Coronary artery (tissue), 2 donors: ENCODE measurements at regions not wholly inside any gene's neighbourhood (a gene's known extent, or its start where the extent isn't known, plus 50 kb on each side); places are given as distances from the start of the nearest gene placed in this dataset.
"Not testable (repeated sequence)": the region's sequence is repeated elsewhere in the genome, so short reads cannot be mapped to it uniquely, and the experiment has no call there.

Source experiments
- DNase-seq: peaks from one replicate; pipeline ENCODE4 v3.0.0-alpha.2; 2017; ENCODE audit warnings: low spot score
- H3K27ac ChIP-seq, 2 donors: fragments of 200-600 bp; sonication (generic); one replicate each; pipeline ENCODE4 v1.5.1; 2016 to 2019
- H3K4me3 ChIP-seq: fragments of 200-600 bp; sonication (generic); 2 replicates; pipeline ENCODE4 v1.5.1; 2016; ENCODE audit warnings: mild to moderate bottlenecking, moderate library complexity
- CTCF ChIP-seq: fragments of 200-600 bp; sonication (generic); IDR thresholded peaks from one replicate; pipeline ENCODE4 v1.5.1; 2019; ENCODE audit warnings: antibody characterized with exemption

- no peak for DNase-seq
- TF ChIP-seq CTCF, result no peak
- H3K27ac ChIP-seq, result no peak overlapping the region
Measured at GRCh38 chr5:60056191-60056590, 162.7 kb upstream of the PDE4D start.

GRCh38 chr5:60055168-60055567 lies 161.6 kb upstream of the PDE4D start:
- Histone ChIP-seq H3K4me3 (no peak overlapping the region), H3K27ac (no peak overlapping the region)
- no peak for DNase-seq
- TF ChIP-seq CTCF, result no peak

More at GRCh38 chr5:60056191-60056590, 162.7 kb upstream of the PDE4D start:
- H3K4me3 ChIP-seq, result no peak overlapping the region

GRCh38 chr5:60041996-60042664 lies 148.6 kb upstream of the PDE4D start:
- not testable (repeated sequence) for H3K27ac ChIP-seq, DNase-seq, H3K4me3 ChIP-seq

- H3K27ac ChIP-seq, H3K4me3 ChIP-seq, DNase-seq: not testable (repeated sequence)
Measured at GRCh38 chr5:60041508-60041907, 148.0 kb upstream of the PDE4D start.

- Histone ChIP-seq H3K4me3 (no peak overlapping the region), H3K27ac (no peak overlapping the region)
- DNase-seq, result no peak
- no peak for TF ChIP-seq CTCF
Measured at GRCh38 chr5:60036192-60036938, 142.8 kb upstream of the PDE4D start.

GRCh38 chr5:60026161-60026560 lies 132.6 kb upstream of the PDE4D start:
- no peak overlapping the region for H3K4me3 ChIP-seq
- H3K27ac ChIP-seq, result no peak overlapping the region
- TF ChIP-seq CTCF, result no peak
- DNase-seq, result no peak

GRCh38 chr5:60024104-60024503 lies 130.6 kb upstream of the PDE4D start:
- no peak overlapping the region for H3K4me3 ChIP-seq
- no peak for TF ChIP-seq CTCF
- H3K27ac ChIP-seq, result no peak overlapping the region
- no peak for DNase-seq

GRCh38 chr5:60023255-60023654 lies 129.7 kb upstream of the PDE4D start:
- H3K4me3 ChIP-seq, result no peak overlapping the region
- no peak for DNase-seq
- no peak for TF ChIP-seq CTCF

More at GRCh38 chr5:60023255-60023654, 129.7 kb upstream of the PDE4D start:
- H3K27ac ChIP-seq, result no peak overlapping the region
